ENCODE measurements at regions not wholly inside any gene's neighbourhood (a gene's known extent, or its start where the extent isn't known, plus 50 kb on each side); places are given as distances from the start of the nearest gene placed in this dataset.

- no peak for DNase-seq (ENCODE audit: low spot score)
Observed at GRCh38 chr15:69626095-69627066, 173.8 kb downstream of the RPLP1 start.

GRCh38 chr15:69627548-69628158 is 175.0 kb downstream of the RPLP1 start:
- DNase-seq (ENCODE audit: low spot score) = no peak

GRCh38 chr15:69628256-69629093 is 175.9 kb downstream of the RPLP1 start:
- DNase-seq (ENCODE audit: low spot score) = no peak

- no peak for DNase-seq (ENCODE audit: low spot score)
Observed at GRCh38 chr15:69629631-69630161, 177.1 kb downstream of the RPLP1 start.

GRCh38 chr15:69631005-69631404 is 178.4 kb downstream of the RPLP1 start:
- DNase-seq (ENCODE audit: low spot score) = no peak

GRCh38 chr15:69631978-69632377 is 179.4 kb downstream of the RPLP1 start:
- DNase-seq (ENCODE audit: low spot score) = no peak

- no peak for DNase-seq (ENCODE audit: low spot score)
Observed at GRCh38 chr15:69634860-69635259, 182.2 kb downstream of the RPLP1 start.

GRCh38 chr15:69636169-69636915 is 183.7 kb downstream of the RPLP1 start:
- DNase-seq (ENCODE audit: low spot score) = no peak

GRCh38 chr15:69637818-69638217 is 185.2 kb downstream of the RPLP1 start:
- DNase-seq (ENCODE audit: low spot score) = no peak

- DNase-seq (ENCODE audit: low spot score) = no peak
Observed at GRCh38 chr15:69643476-69643875, 190.9 kb downstream of the RPLP1 start.

- DNase-seq (ENCODE audit: low spot score) = no peak
Observed at GRCh38 chr15:69643971-69644370, 191.4 kb downstream of the RPLP1 start.

- DNase-seq (ENCODE audit: low spot score) = no peak
Observed at GRCh38 chr15:69644876-69645275, 192.3 kb downstream of the RPLP1 start.

GRCh38 chr15:69647142-69647513 is 194.5 kb downstream of the RPLP1 start:
- no peak for DNase-seq (ENCODE audit: low spot score)

- no peak for DNase-seq (ENCODE audit: low spot score)
Observed at GRCh38 chr15:69648212-69648611, 195.6 kb downstream of the RPLP1 start.

- no peak for DNase-seq (ENCODE audit: low spot score)
Observed at GRCh38 chr15:69648775-69649735, 196.4 kb downstream of the RPLP1 start.

- DNase-seq (ENCODE audit: low spot score) = no peak
Observed at GRCh38 chr15:69652293-69652692, 199.7 kb downstream of the RPLP1 start.

- no peak for DNase-seq (ENCODE audit: low spot score)
Observed at GRCh38 chr15:69652751-69653305, 200.2 kb downstream of the RPLP1 start.

- DNase-seq (ENCODE audit: low spot score) = no peak
Observed at GRCh38 chr15:69653306-69653705, 200.7 kb downstream of the RPLP1 start.

- no peak for DNase-seq (ENCODE audit: low spot score)
Observed at GRCh38 chr15:69653846-69654245, 201.2 kb downstream of the RPLP1 start.

All from putamen (tissue), 1 donor.